ENCODE measurements at regions not wholly inside any gene's neighbourhood (a gene's known extent, or its start where the extent isn't known, plus 50 kb on each side); places are given as distances from the start of the nearest gene placed in this dataset.

- no peak overlapping the region for H3K4me3 ChIP-seq
- DNase-seq (ENCODE audit: low spot score), result no peak
- no peak for TF ChIP-seq CTCF (IDR thresholded peaks at IDR 0.05)
- H3K27ac ChIP-seq, result no peak overlapping the region
Measured at GRCh38 chr5:108649106-108649505, 98.6 kb upstream of the FER start.

- peak; percentile 58 for TF ChIP-seq CTCF (IDR thresholded peaks at IDR 0.05)
- Histone ChIP-seq H3K27ac (no peak overlapping the region), H3K4me3 (no peak overlapping the region)
- no peak for DNase-seq (ENCODE audit: low spot score)
Measured at GRCh38 chr5:108642170-108642906, 105.4 kb upstream of the FER start.

GRCh38 chr5:108641596-108641995 lies 106.1 kb upstream of the FER start:
- no peak for TF ChIP-seq CTCF (IDR thresholded peaks at IDR 0.05)
- Histone ChIP-seq H3K27ac (no peak overlapping the region), H3K4me3 (no peak overlapping the region)
- no peak for DNase-seq (ENCODE audit: low spot score)

GRCh38 chr5:108639366-108639765 lies 108.3 kb upstream of the FER start:
- peak overlapping the region in 1 of 2 donors; percentile 29 for H3K27ac ChIP-seq
- no peak overlapping the region for H3K4me3 ChIP-seq
- TF ChIP-seq CTCF (IDR thresholded peaks at IDR 0.05), result no peak
- DNase-seq (ENCODE audit: low spot score), result no peak

- H3K27ac ChIP-seq, result no peak overlapping the region
- H3K4me3 ChIP-seq, result no peak overlapping the region
- TF ChIP-seq CTCF (IDR thresholded peaks at IDR 0.05), result no peak
- DNase-seq (ENCODE audit: low spot score), result no peak
Measured at GRCh38 chr5:108638021-108638420, 109.7 kb upstream of the FER start.

GRCh38 chr5:108637134-108637533 lies 110.6 kb upstream of the FER start:
- no peak for DNase-seq (ENCODE audit: low spot score)

More at GRCh38 chr5:108637134-108637533, 110.6 kb upstream of the FER start:
- Histone ChIP-seq H3K4me3 (no peak overlapping the region), H3K27ac (no peak overlapping the region)
- TF ChIP-seq CTCF (IDR thresholded peaks at IDR 0.05), result no peak
